Neural crest cell (in vitro differentiated cells): ENCODE measurements at regions not wholly inside any gene's neighbourhood (a gene's known extent, or its start where the extent isn't known, plus 50 kb on each side); places are given as distances from the start of the nearest gene placed in this dataset.

Experiments used
- DNase-seq: peaks from one replicate; pipeline ENCODE4 v3.0.0; 2021; ENCODE audit warnings: low read depth, mixed read lengths, low spot score
- H3K27ac Mint-ChIP-seq: one replicate; pipeline ENCODE4 v1.8.0; 2021; ENCODE audit warnings: mild to moderate bottlenecking, mixed read lengths; ENCODE audit not compliant: unreplicated experiment
- H3K27me3 Mint-ChIP-seq: 2 replicates; pipeline ENCODE4 v1.8.0; 2021; ENCODE audit warnings: low read depth, mild to moderate bottlenecking, mixed read lengths
- H3K36me3 Mint-ChIP-seq: 2 replicates; pipeline ENCODE4 v1.8.0; 2021; ENCODE audit warnings: low read depth, mild to moderate bottlenecking, mixed read lengths
- H3K4me1 Mint-ChIP-seq: 2 replicates; pipeline ENCODE4 v1.8.0; 2021; ENCODE audit warnings: mixed read lengths
- H3K4me3 Mint-ChIP-seq: one replicate; pipeline ENCODE4 v1.8.0; 2021; ENCODE audit warnings: mild to moderate bottlenecking, mixed read lengths
- H3K9me3 Mint-ChIP-seq: 2 replicates; pipeline ENCODE4 v1.8.0; 2021; ENCODE audit warnings: mixed read lengths
- TF ChIP-seq, protein P1 (sequence below): fragments of 200-600 bp; sonication (generic); conservative IDR thresholded peaks from 2 replicates; pipeline ENCODE4 v1.5.0; 2021; ENCODE audit warnings: antibody characterized with exemption, mild to moderate bottlenecking

- no peaks in the 10 kb centered on the region for H3K4me1 Mint-ChIP-seq
- H3K27me3 Mint-ChIP-seq = peaks cover 7% of the 10 kb centered on the region
- TF ChIP-seq, protein P1, sequence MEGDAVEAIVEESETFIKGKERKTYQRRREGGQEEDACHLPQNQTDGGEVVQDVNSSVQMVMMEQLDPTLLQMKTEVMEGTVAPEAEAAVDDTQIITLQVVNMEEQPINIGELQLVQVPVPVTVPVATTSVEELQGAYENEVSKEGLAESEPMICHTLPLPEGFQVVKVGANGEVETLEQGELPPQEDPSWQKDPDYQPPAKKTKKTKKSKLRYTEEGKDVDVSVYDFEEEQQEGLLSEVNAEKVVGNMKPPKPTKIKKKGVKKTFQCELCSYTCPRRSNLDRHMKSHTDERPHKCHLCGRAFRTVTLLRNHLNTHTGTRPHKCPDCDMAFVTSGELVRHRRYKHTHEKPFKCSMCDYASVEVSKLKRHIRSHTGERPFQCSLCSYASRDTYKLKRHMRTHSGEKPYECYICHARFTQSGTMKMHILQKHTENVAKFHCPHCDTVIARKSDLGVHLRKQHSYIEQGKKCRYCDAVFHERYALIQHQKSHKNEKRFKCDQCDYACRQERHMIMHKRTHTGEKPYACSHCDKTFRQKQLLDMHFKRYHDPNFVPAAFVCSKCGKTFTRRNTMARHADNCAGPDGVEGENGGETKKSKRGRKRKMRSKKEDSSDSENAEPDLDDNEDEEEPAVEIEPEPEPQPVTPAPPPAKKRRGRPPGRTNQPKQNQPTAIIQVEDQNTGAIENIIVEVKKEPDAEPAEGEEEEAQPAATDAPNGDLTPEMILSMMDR = no peak
- DNase-seq = no peak
- H3K27ac Mint-ChIP-seq = no peak overlapping the region
- peaks cover 8% of the 10 kb centered on the region for H3K9me3 Mint-ChIP-seq
- H3K4me3 Mint-ChIP-seq = no peak overlapping the region
- H3K36me3 Mint-ChIP-seq = no peaks in the 10 kb centered on the region
Measured at GRCh38 chr17:33438578-33438977, 145.5 kb upstream of the ASIC2 start.

DNA sequence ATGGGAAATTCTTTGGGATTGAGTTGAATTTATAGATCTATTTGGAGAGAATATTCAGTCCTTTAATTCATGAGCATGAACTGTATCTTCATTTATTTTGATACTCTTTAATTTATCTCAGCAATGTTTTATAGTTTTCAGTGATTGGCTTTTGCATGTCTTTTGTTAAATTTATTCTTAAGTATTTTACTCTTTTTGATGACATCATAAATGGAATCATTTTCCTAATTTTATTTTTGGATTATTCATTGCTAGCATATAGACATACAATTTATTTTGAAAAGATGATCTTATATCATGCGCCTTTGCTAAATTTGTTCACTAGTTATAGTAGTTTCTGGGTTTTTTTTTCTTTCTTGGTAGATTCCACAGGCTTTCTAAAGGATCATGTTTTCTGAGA lies 149.2 kb upstream of the ASIC2 start:
- Mint-ChIP-seq H3K27ac (no peak overlapping the region), H3K36me3 (no peaks in the 10 kb centered on the region)

GRCh38 chr17:33444731-33445130 lies 151.6 kb upstream of the ASIC2 start:
- H3K36me3 Mint-ChIP-seq = no peaks in the 10 kb centered on the region
- TF ChIP-seq, protein P1 = no peak
- H3K9me3 Mint-ChIP-seq = peaks cover 5% of the 10 kb centered on the region
- DNase-seq = no peak
- H3K4me1 Mint-ChIP-seq = no peaks in the 10 kb centered on the region
- H3K27me3 Mint-ChIP-seq = peaks cover 18% of the 10 kb centered on the region
- H3K27ac Mint-ChIP-seq = no peak overlapping the region
- H3K4me3 Mint-ChIP-seq = no peak overlapping the region

More for the DNA sequence above, 149.2 kb upstream of the ASIC2 start:
- no peak for DNase-seq
- TF ChIP-seq, protein P1 = no peak
- Mint-ChIP-seq H3K4me3 (no peak overlapping the region), H3K9me3 (peaks cover 5% of the 10 kb centered on the region), H3K27me3 (peaks cover 14% of the 10 kb centered on the region), H3K4me1 (no peaks in the 10 kb centered on the region)

DNA sequence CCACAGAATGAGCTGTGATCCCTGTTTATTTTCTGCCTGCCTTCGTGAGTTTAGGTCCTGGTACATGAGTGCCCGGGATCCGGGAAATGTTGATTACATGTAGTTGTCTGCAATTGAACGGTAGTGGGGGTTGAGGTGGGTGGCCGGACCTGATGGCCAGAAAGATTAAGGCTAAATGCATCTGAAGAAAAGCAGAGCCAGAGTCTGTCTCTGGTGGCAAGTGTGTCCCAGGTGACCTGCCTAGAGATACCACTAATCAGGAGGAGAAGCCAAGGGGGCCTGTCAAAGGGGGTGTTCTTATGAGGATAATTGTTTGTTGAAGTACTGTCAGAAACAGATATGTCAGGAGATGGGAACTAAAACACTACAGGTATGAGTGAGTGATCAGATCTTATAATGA lies 154.0 kb upstream of the ASIC2 start:
- Mint-ChIP-seq H3K4me1 (no peaks in the 10 kb centered on the region), H3K27me3 (peaks cover 24% of the 10 kb centered on the region), H3K36me3 (no peaks in the 10 kb centered on the region), H3K9me3 (peaks cover 5% of the 10 kb centered on the region), H3K27ac (no peak overlapping the region), H3K4me3 (no peak overlapping the region)
- TF ChIP-seq, protein P1 = no peak
- no peak for DNase-seq

GRCh38 chr17:33451221-33451620 lies 158.1 kb upstream of the ASIC2 start:
- Mint-ChIP-seq H3K36me3 (no peaks in the 10 kb centered on the region), H3K27ac (no peak overlapping the region), H3K27me3 (peaks cover 21% of the 10 kb centered on the region), H3K9me3 (no peaks in the 10 kb centered on the region), H3K4me1 (peaks cover 13% of the 10 kb centered on the region), H3K4me3 (no peak overlapping the region)
- DNase-seq = no peak
- TF ChIP-seq, protein P1 = no peak

GRCh38 chr17:33457477-33457876 lies 164.4 kb upstream of the ASIC2 start:
- Mint-ChIP-seq H3K9me3 (no peaks in the 10 kb centered on the region), H3K27ac (no peak overlapping the region), H3K4me1 (peaks cover 11% of the 10 kb centered on the region), H3K4me3 (no peak overlapping the region), H3K27me3 (peaks cover 45% of the 10 kb centered on the region), H3K36me3 (no peaks in the 10 kb centered on the region)
- DNase-seq = no peak
- TF ChIP-seq, protein P1 = no peak
